D721Med (cell line): ENCODE measurements at regions not wholly inside any gene's neighbourhood (a gene's known extent, or its start where the extent isn't known, plus 50 kb on each side); places are given as distances from the start of the nearest gene placed in this dataset.

Source experiments
- DNase-seq: peaks from one replicate; pipeline ENCODE4 v3.0.0; 2011; ENCODE audit warnings: low spot score; ENCODE audit not compliant: insufficient read length
- FAIRE-seq: peaks from 2 replicates; lab custom pipeline; 2011; peaks lifted over from hg19 to GRCh38; lab: Jason Lieb, UNC
- TF ChIP-seq, protein P1 (sequence below): IDR thresholded peaks from 2 replicates; pipeline ENCODE4 v1.5.1; 2012; ENCODE audit warnings: mild to moderate bottlenecking, control low read depth; ENCODE audit not compliant: insufficient read depth; ENCODE audit errors: missing control alignments

DNA sequence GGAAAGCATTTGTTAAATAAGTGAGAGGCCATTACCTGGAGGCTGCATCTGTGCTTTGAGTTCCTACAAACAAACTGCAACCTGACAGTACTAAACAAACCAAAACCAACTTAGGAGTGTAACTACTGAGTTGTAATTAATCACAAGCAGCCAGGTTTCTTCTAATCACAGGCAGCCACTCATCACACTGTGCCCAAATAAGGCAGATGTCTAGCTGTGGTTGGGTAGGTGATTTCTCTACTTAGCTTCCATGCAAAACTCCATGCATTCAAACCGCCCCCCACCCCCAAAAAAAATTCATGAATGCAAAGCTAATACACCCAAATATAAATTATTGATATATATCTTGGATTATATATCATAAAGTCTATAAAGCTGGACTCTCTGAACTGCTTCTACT, 461.1 kb downstream of the ARL4A start:
- no peak for DNase-seq
- TF ChIP-seq, protein P1, sequence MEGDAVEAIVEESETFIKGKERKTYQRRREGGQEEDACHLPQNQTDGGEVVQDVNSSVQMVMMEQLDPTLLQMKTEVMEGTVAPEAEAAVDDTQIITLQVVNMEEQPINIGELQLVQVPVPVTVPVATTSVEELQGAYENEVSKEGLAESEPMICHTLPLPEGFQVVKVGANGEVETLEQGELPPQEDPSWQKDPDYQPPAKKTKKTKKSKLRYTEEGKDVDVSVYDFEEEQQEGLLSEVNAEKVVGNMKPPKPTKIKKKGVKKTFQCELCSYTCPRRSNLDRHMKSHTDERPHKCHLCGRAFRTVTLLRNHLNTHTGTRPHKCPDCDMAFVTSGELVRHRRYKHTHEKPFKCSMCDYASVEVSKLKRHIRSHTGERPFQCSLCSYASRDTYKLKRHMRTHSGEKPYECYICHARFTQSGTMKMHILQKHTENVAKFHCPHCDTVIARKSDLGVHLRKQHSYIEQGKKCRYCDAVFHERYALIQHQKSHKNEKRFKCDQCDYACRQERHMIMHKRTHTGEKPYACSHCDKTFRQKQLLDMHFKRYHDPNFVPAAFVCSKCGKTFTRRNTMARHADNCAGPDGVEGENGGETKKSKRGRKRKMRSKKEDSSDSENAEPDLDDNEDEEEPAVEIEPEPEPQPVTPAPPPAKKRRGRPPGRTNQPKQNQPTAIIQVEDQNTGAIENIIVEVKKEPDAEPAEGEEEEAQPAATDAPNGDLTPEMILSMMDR, result no peak
- FAIRE-seq, result no peak

DNA sequence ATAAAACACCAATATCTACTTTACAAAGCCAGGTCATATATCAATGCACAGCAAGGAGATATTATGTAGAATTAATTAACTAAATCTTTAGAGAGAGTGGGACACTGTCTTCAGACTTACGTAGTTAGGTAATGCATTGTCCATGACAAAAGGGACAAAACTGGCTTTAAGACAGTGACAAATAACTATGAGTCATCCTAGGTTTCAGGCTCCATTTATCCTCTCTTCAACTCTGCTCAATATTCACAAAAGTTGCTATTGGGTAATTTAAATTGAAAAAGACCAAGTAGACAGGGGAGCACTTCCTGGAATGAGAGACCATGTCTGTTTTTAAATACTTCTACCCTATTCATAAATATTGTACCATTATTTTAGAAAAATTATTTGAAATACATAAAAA, 464.5 kb downstream of the ARL4A start:
- FAIRE-seq (no peak), DNase-seq (no peak)
- TF ChIP-seq, protein P1, result no peak

DNA sequence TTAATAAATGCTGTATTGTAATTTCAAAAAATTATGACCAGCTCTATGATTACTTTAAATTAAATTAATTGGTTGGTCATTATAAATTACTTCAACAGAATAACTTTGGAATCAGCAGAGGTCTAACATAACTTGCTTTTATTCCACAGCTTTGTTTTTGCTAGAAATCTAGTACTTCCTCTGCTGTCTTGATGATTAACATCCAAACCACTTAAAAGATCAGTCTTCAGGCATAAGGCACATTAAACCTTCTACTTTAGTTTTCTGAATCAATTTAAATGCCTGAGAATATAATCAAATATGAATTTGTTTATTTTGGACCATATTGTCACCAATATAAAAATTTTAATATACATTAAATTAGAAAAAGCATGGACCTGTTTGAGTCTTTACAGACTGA, 465.3 kb downstream of the ARL4A start:
- FAIRE-seq (no peak), DNase-seq (no peak)
- TF ChIP-seq, protein P1, result no peak

DNA sequence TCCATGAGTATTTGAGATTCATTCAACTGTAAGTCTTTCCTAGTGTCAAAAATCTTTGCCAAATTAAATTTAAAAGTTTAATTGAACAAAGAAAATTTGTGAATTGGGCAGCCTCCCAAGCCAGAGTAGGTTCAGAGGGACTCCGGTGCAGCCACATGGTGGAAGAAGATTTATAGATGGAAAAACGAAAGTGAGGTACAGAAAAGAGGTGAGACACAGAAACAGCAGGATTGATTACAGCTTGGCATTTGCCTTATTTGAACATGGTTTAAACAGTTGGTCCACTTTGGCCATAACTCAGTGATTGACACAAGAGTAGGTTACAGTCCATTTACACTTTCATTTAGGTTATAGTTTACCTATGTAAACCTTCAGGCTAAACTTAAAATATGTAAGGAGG, 465.8 kb downstream of the ARL4A start:
- no peak for FAIRE-seq
- TF ChIP-seq, protein P1, result no peak
- no peak for DNase-seq

DNA sequence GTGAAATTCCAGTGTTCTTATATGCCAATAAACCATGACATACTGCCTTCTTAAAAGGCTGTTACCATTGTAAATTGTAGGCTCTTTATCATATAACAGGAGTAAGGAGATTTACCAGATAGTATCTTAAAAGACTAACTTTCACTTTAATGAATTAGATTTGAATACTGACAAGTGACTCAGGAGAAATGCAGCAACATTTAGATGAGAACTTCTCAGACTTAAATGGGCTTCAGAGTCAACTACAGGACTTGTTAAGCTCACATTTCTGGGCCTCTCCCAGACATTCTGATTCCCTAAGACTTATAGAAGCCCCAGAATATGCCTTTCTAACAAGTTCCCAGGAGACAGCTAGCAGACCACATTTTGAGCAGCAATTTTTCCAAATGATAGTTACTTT, 466.3 kb downstream of the ARL4A start:
- no peak for FAIRE-seq
- no peak for DNase-seq
- TF ChIP-seq, protein P1, result no peak

DNA sequence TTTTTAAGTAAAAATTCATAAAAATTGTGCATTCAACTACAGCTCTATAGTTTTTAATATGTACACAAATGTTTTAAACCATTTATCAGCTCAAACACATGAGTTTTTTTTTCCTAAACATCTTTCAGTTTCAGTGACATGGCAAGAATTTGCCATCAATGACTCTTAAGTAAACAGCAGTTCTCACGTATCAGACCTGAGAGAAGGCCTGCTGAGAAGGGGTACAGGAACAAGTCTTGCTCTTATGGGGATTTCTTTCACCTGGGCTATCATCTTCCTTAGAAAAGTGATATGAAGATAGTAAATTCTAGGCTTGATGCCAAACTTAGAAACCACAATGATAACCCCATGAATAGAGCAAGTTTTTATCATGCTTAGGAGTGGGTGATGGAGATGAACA, 467.8 kb downstream of the ARL4A start:
- FAIRE-seq, result no peak
- TF ChIP-seq, protein P1, result no peak
- DNase-seq, result no peak

DNA sequence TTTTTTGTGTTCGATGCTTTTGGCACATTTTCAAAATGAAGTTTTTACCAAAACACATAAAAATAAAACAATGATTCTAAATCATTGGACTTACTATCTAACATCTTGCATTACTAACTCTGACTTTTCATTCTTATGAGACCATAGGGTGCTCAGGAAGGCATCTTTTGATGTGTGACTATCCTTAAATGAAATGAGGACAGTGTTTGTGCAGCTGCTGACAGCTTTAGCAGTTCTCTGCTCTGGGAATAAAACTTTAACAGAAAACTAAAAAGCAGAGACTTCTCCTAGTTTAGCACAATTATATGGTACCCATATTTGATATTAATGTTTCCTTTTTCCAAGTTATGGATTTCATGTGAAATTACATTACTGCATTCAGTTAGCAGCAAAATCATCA, 471.6 kb downstream of the ARL4A start:
- DNase-seq, result no peak
- no peak for FAIRE-seq
- TF ChIP-seq, protein P1, result no peak
